Neural progenitor cell (in vitro differentiated cells): ENCODE measurements at regions not wholly inside any gene's neighbourhood (a gene's known extent, or its start where the extent isn't known, plus 50 kb on each side); places are given as distances from the start of the nearest gene placed in this dataset.
"Not testable (repeated sequence)": the region's sequence is repeated elsewhere in the genome, so short reads cannot be mapped to it uniquely, and the experiment has no call there.

Experiments used
- DNase-seq: peaks from one replicate; pipeline ENCODE4 v3.0.0-alpha.2; 2016; ENCODE audit warnings: low spot score
- H2AFZ ChIP-seq: fragments of 200-600 bp; sonication (generic); replicated peaks from 2 replicates; pipeline ENCODE4 v1.6.1; 2016; ENCODE audit warnings: antibody characterized with exemption
- H3F3A ChIP-seq: fragments of 200-600 bp; sonication (generic); 2 replicates; pipeline ENCODE4 v1.6.1; 2016; ENCODE audit warnings: antibody characterized with exemption, low read depth
- H3K27ac ChIP-seq: fragments of 200-600 bp; sonication (generic); 2 replicates; pipeline ENCODE4 v1.5.1; 2016; ENCODE audit warnings: mild to moderate bottlenecking
- H3K27me3 ChIP-seq: fragments of 200-600 bp; sonication (generic); 2 replicates; pipeline ENCODE4 v1.6.1; 2016; ENCODE audit warnings: mild to moderate bottlenecking, moderate library complexity
- H3K36me3 ChIP-seq: fragments of 200-600 bp; sonication (generic); 2 replicates; pipeline ENCODE4 v1.5.1; 2016
- H3K4me1 ChIP-seq: fragments of 200-600 bp; sonication (generic); 2 replicates; pipeline ENCODE4 v1.6.1; 2016; ENCODE audit warnings: mixed run types
- H3K4me2 ChIP-seq: fragments of 200-600 bp; sonication (generic); 2 replicates; pipeline ENCODE4 v1.6.1; 2016
- H3K4me3 ChIP-seq: fragments of 200-600 bp; sonication (generic); 2 replicates; pipeline ENCODE4 v1.5.1; 2016
- H3K79me2 ChIP-seq: fragments of 200-600 bp; sonication (generic); 2 replicates; pipeline ENCODE4 v1.6.1; 2016; ENCODE audit warnings: low read depth
- H3K9ac ChIP-seq: fragments of 200-600 bp; sonication (generic); 2 replicates; pipeline ENCODE4 v1.6.1; 2016
- H3K9me3 ChIP-seq: fragments of 200-600 bp; sonication (generic); 2 replicates; pipeline ENCODE4 v1.5.1; 2016; ENCODE audit warnings: low read depth
- H4K20me1 ChIP-seq: fragments of 200-600 bp; sonication (generic); 2 replicates; pipeline ENCODE4 v1.6.1; 2016; ENCODE audit warnings: low read depth
- H3K27ac Mint-ChIP-seq: 3 replicates; pipeline ENCODE4 v1.8.0; 2021; ENCODE audit warnings: mixed read lengths
- H3K27me3 Mint-ChIP-seq: 2 replicates; pipeline ENCODE4 v1.8.0; 2022; ENCODE audit warnings: low read depth, mild to moderate bottlenecking, inconsistent platforms, moderate library complexity, mixed read lengths; ENCODE audit not compliant: insufficient read depth
- H3K36me3 Mint-ChIP-seq: 3 replicates; pipeline ENCODE4 v1.8.0; 2021; ENCODE audit warnings: mixed read lengths
- H3K4me1 Mint-ChIP-seq: 3 replicates; pipeline ENCODE4 v1.8.0; 2021; ENCODE audit warnings: mixed read lengths
- H3K4me3 Mint-ChIP-seq: 3 replicates; pipeline ENCODE4 v1.8.0; 2021; ENCODE audit warnings: mild to moderate bottlenecking, moderate library complexity, mixed read lengths
- H3K9me3 Mint-ChIP-seq: 3 replicates; pipeline ENCODE4 v1.8.0; 2020; ENCODE audit warnings: mixed read lengths
- CTCF ChIP-seq: fragments of 200-600 bp; sonication (generic); IDR thresholded peaks from 2 replicates; pipeline ENCODE4 v1.5.1; 2017; ENCODE audit warnings: antibody characterized with exemption, mild to moderate bottlenecking
- EZH2 ChIP-seq: fragments of 200-600 bp; sonication (generic); IDR thresholded peaks from 2 replicates; pipeline ENCODE4 v1.6.1; 2017; ENCODE audit warnings: antibody characterized with exemption, mild to moderate bottlenecking, moderate library complexity
- EZH2phosphoT487 ChIP-seq: fragments of 200-600 bp; sonication (generic); IDR thresholded peaks from 2 replicates; pipeline ENCODE4 v1.6.1; 2017; ENCODE audit warnings: antibody characterized with exemption

GRCh38 chr6:133131621-133132465, 109.3 kb upstream of the EYA4 start:
- H3K9me3 ChIP-seq = no peaks in the 10 kb centered on the region

GRCh38 chr6:133132466-133132971, 108.6 kb upstream of the EYA4 start:
- no peak overlapping the region for H3K9ac ChIP-seq
- H3K27me3 Mint-ChIP-seq = peaks cover 5% of the 10 kb centered on the region
- no peaks in the 10 kb centered on the region for H4K20me1 ChIP-seq
- peak overlapping the region; percentile 77 for H2AFZ ChIP-seq
- H3K4me1 ChIP-seq = peaks cover 21% of the 10 kb centered on the region
- H3F3A ChIP-seq = peaks cover 9% of the 10 kb centered on the region
- no peaks in the 10 kb centered on the region for H3K27me3 ChIP-seq
- TF ChIP-seq EZH2 = no peak
- no peak for TF ChIP-seq CTCF
- TF ChIP-seq EZH2phosphoT487 = no peak
- peaks cover 34% of the 10 kb centered on the region for H3K4me1 Mint-ChIP-seq
- H3K36me3 ChIP-seq = no peaks in the 10 kb centered on the region
- no peaks in the 10 kb centered on the region for H3K36me3 Mint-ChIP-seq
- no peak overlapping the region for H3K4me3 Mint-ChIP-seq
- H3K4me3 ChIP-seq = no peak overlapping the region
- no peak overlapping the region for H3K27ac ChIP-seq
- H3K27ac Mint-ChIP-seq = peak overlapping the region; percentile 62
- no peak overlapping the region for H3K4me2 ChIP-seq
- H3K9me3 Mint-ChIP-seq = no peaks in the 10 kb centered on the region
- peak; percentile 21 for DNase-seq
- H3K9me3 ChIP-seq = no peaks in the 10 kb centered on the region
- no peaks in the 10 kb centered on the region for H3K79me2 ChIP-seq

More at GRCh38 chr6:133131621-133132465, 109.3 kb upstream of the EYA4 start:
- no peaks in the 10 kb centered on the region for H3K36me3 Mint-ChIP-seq
- peaks cover 5% of the 10 kb centered on the region for H3K27me3 Mint-ChIP-seq
- Histone ChIP-seq H3K9ac (no peak overlapping the region), H4K20me1 (no peaks in the 10 kb centered on the region), H3K4me2 (no peak overlapping the region), H3K36me3 (no peaks in the 10 kb centered on the region), H2AFZ (peak overlapping the region; percentile 77), H3F3A (peaks cover 9% of the 10 kb centered on the region), H3K79me2 (no peaks in the 10 kb centered on the region), H3K4me1 (peaks cover 15% of the 10 kb centered on the region), H3K27me3 (no peaks in the 10 kb centered on the region), H3K27ac (no peak overlapping the region), H3K4me3 (no peak overlapping the region)
- H3K27ac Mint-ChIP-seq = peak overlapping the region; percentile 44
- no peaks in the 10 kb centered on the region for H3K9me3 Mint-ChIP-seq
- peaks cover 30% of the 10 kb centered on the region for H3K4me1 Mint-ChIP-seq
- no peak for DNase-seq
- H3K4me3 Mint-ChIP-seq = no peak overlapping the region
- TF ChIP-seq CTCF (no peak), EZH2 (no peak), EZH2phosphoT487 (no peak)

- Histone ChIP-seq H3K9me3 (no peaks in the 10 kb centered on the region), H3K79me2 (no peaks in the 10 kb centered on the region), H3K27ac (peak overlapping the region; percentile 59), H2AFZ (no peak overlapping the region), H3K36me3 (no peaks in the 10 kb centered on the region), H3K9ac (no peak overlapping the region), H3F3A (peaks cover 9% of the 10 kb centered on the region), H3K4me3 (no peak overlapping the region), H3K27me3 (no peaks in the 10 kb centered on the region), H3K4me2 (peak overlapping the region; percentile 53), H4K20me1 (no peaks in the 10 kb centered on the region), H3K4me1 (peaks cover 28% of the 10 kb centered on the region)
- Mint-ChIP-seq H3K4me3 (no peak overlapping the region), H3K27ac (peak overlapping the region; percentile 18), H3K36me3 (no peaks in the 10 kb centered on the region), H3K27me3 (no peaks in the 10 kb centered on the region), H3K9me3 (no peaks in the 10 kb centered on the region), H3K4me1 (peaks cover 35% of the 10 kb centered on the region)
- TF ChIP-seq EZH2phosphoT487 (no peak), EZH2 (no peak), CTCF (no peak)
- peak; percentile 43 for DNase-seq
Measured at GRCh38 chr6:133136177-133136880, 104.8 kb upstream of the EYA4 start.

- not testable (repeated sequence) for H3K9ac ChIP-seq, H3K9me3 Mint-ChIP-seq, H3K4me3 ChIP-seq, DNase-seq, H3K27me3 ChIP-seq, H3K4me3 Mint-ChIP-seq, H3K9me3 ChIP-seq, H3F3A ChIP-seq, H3K4me1 Mint-ChIP-seq, H3K36me3 ChIP-seq, H3K27ac Mint-ChIP-seq, H2AFZ ChIP-seq, H3K4me1 ChIP-seq, H4K20me1 ChIP-seq, H3K4me2 ChIP-seq, H3K27me3 Mint-ChIP-seq, H3K79me2 ChIP-seq, H3K36me3 Mint-ChIP-seq, H3K27ac ChIP-seq
Measured at GRCh38 chr6:133147470-133148184, 93.5 kb upstream of the EYA4 start.
